ENCODE measurements at regions not wholly inside any gene's neighbourhood (a gene's known extent, or its start where the extent isn't known, plus 50 kb on each side); places are given as distances from the start of the nearest gene placed in this dataset.

- DNase-seq (ENCODE audit: low spot score in 2 of 2), result no peak
- no peak for TF ChIP-seq POLR2A (IDR thresholded peaks at IDR 0.05)
- no peak for TF ChIP-seq CTCF (IDR thresholded peaks at IDR 0.05)
- no peak overlapping the region for H3K4me3 ChIP-seq (ENCODE audit: low read depth, poor library complexity, severe bottlenecking)
- intact Hi-C loops (cut with DNase I; ENCODE audit: low total_unique reads), result no loop called here
- WGBS, 2 donors, result 31 to 32% methylated on average over 3 of the region's 3 CpGs
These were observed 173.2 kb upstream of the PRNP start for GRCh38 chr20:4512891-4513550.

- WGBS, 2 donors, result 83 to 90% methylated on average over 1 of the region's 1 CpG
- no peak overlapping the region for H3K4me3 ChIP-seq (ENCODE audit: low read depth, poor library complexity, severe bottlenecking)
- intact Hi-C loops (cut with DNase I; ENCODE audit: low total_unique reads), result no loop called here
- no peak for DNase-seq (ENCODE audit: low spot score in 2 of 2)
- TF ChIP-seq CTCF (IDR thresholded peaks at IDR 0.05) (no peak), POLR2A (IDR thresholded peaks at IDR 0.05) (no peak)
These were observed 174.5 kb upstream of the PRNP start for GRCh38 chr20:4511776-4512175.

GRCh38 chr20:4509825-4510522, 176.3 kb upstream of the PRNP start:
- intact Hi-C loops (cut with DNase I; ENCODE audit: low total_unique reads), result no loop called here
- no peak overlapping the region for H3K4me3 ChIP-seq (ENCODE audit: low read depth, poor library complexity, severe bottlenecking)
- WGBS, 2 donors, result 81 to 85% methylated on average over 3 of the region's 3 CpGs
- TF ChIP-seq CTCF (IDR thresholded peaks at IDR 0.05) (no peak), POLR2A (IDR thresholded peaks at IDR 0.05) (no peak)
- no peak for DNase-seq (ENCODE audit: low spot score in 2 of 2)

GRCh38 chr20:4508773-4509172, 177.5 kb upstream of the PRNP start:
- 81 to 82% methylated on average over 3 of the region's 3 CpGs for WGBS, 2 donors
- intact Hi-C loops (cut with DNase I; ENCODE audit: low total_unique reads), result no loop called here

GRCh38 chr20:4507288-4507719, 179.0 kb upstream of the PRNP start:
- TF ChIP-seq POLR2A (IDR thresholded peaks at IDR 0.05), result no peak
- TF ChIP-seq CTCF (IDR thresholded peaks at IDR 0.05), result no peak
- no peak overlapping the region for H3K4me3 ChIP-seq (ENCODE audit: low read depth, poor library complexity, severe bottlenecking)
- no peak for DNase-seq (ENCODE audit: low spot score in 2 of 2)
- WGBS, 2 donors, result 25 to 36% methylated on average over 6 of the region's 6 CpGs
- intact Hi-C loops (cut with DNase I; ENCODE audit: low total_unique reads), result no loop called here

More at GRCh38 chr20:4508773-4509172, 177.5 kb upstream of the PRNP start:
- no peak for TF ChIP-seq CTCF (IDR thresholded peaks at IDR 0.05)
- TF ChIP-seq POLR2A (IDR thresholded peaks at IDR 0.05), result no peak
- H3K4me3 ChIP-seq (ENCODE audit: low read depth, poor library complexity, severe bottlenecking), result no peak overlapping the region
- no peak for DNase-seq (ENCODE audit: low spot score in 2 of 2)

Data from lower leg skin (tissue), 4 donors.